WERI-Rb-1 (cell line): ENCODE measurements at regions not wholly inside any gene's neighbourhood (a gene's known extent, or its start where the extent isn't known, plus 50 kb on each side); places are given as distances from the start of the nearest gene placed in this dataset.

Source experiments
- DNase-seq: peaks from one replicate; pipeline ENCODE4 v3.0.0-alpha.2; 2020
- H3K27ac ChIP-seq: fragments of 250-450 bp; sonication (Bioruptor Pico); 2 replicates; pipeline ENCODE4 v1.5.1; 2020; ENCODE audit warnings: mild to moderate bottlenecking, moderate library complexity
- H3K27me3 ChIP-seq: fragments of 250-450 bp; sonication (Bioruptor Pico); 2 replicates; pipeline ENCODE4 v1.5.1; 2021; ENCODE audit warnings: mild to moderate bottlenecking, low read depth, moderate library complexity; ENCODE audit not compliant: insufficient read depth, severe bottlenecking
- H3K36me3 ChIP-seq: fragments of 250-450 bp; sonication (Bioruptor Pico); 2 replicates; pipeline ENCODE4 v1.5.1; 2020; ENCODE audit warnings: mild to moderate bottlenecking, moderate library complexity
- H3K4me3 ChIP-seq: 2 replicates; pipeline ENCODE4 v1.5.1; 2011; ENCODE audit warnings: low read depth, mild to moderate bottlenecking, control low read depth, low read length
- H3K9me3 ChIP-seq: fragments of 250-450 bp; sonication (Bioruptor Pico); 2 replicates; pipeline ENCODE4 v1.5.1; 2021; ENCODE audit warnings: mild to moderate bottlenecking, moderate library complexity; ENCODE audit not compliant: severe bottlenecking
- CTCF ChIP-seq: IDR thresholded peaks from 2 replicates; pipeline ENCODE4 v1.5.1; 2011; ENCODE audit warnings: low read depth, mild to moderate bottlenecking, control low read depth, inconsistent platforms, low read length

DNA sequence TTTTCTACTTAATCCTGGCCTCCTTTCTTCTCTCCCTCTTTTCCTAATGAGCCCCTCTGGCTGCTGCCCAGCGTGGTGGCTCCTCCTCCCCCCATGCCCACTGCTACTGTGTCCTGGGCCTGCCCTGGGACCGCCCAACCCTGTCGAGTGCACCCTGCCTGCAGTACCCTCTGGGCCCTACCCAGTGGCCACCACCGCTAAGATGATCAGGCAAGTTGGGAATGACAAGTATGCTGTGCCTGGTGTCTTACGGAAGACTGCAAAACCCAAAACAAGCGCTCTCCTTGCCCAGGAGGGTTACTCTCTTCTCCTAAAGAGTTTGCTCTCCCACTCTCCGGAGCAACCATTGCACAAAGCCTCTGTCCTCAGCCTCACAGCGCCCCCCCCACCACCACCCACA, 273.7 kb downstream of the SYK start:
- Histone ChIP-seq H3K9me3 (no peaks in the 10 kb centered on the region), H3K27me3 (no peaks in the 10 kb centered on the region), H3K27ac (no peak overlapping the region), H3K36me3 (no peaks in the 10 kb centered on the region), H3K4me3 (no peak overlapping the region)
- no peak for DNase-seq
- no peak for TF ChIP-seq CTCF

- TF ChIP-seq CTCF = no peak
- Histone ChIP-seq H3K9me3 (no peaks in the 10 kb centered on the region), H3K36me3 (no peaks in the 10 kb centered on the region), H3K27ac (no peak overlapping the region), H3K4me3 (no peak overlapping the region), H3K27me3 (no peaks in the 10 kb centered on the region)
- no peak for DNase-seq
Measured at GRCh38 chr9:91077624-91078368, 276.2 kb downstream of the SYK start.

- DNase-seq = no peak
- no peaks in the 10 kb centered on the region for H3K27me3 ChIP-seq
- TF ChIP-seq CTCF = no peak
- no peak overlapping the region for H3K27ac ChIP-seq
- H3K36me3 ChIP-seq = no peaks in the 10 kb centered on the region
- H3K4me3 ChIP-seq = no peak overlapping the region
- H3K9me3 ChIP-seq = no peaks in the 10 kb centered on the region
Measured at GRCh38 chr9:91078369-91078695, 276.7 kb downstream of the SYK start.

DNA sequence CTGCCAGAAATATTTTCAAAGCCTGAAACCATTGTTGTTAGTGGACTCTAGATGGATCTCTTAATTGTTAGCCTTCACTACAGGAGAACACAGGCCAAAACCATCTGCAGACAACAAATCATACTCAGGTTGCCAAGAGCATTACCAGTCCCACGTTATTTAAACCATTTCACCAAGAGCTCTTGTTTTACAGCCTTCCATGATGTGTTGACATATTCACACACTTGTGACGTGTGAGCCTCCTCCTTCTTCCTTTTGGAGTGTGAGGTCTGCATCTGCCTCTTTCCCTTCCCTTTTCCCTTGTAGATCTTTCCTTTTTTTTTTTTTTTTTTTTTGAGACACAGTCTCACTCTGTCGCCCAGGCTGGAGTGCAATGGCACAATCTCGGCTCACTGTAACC, 279.0 kb downstream of the AUH start:
- H3K4me3 ChIP-seq = no peak overlapping the region

DNA sequence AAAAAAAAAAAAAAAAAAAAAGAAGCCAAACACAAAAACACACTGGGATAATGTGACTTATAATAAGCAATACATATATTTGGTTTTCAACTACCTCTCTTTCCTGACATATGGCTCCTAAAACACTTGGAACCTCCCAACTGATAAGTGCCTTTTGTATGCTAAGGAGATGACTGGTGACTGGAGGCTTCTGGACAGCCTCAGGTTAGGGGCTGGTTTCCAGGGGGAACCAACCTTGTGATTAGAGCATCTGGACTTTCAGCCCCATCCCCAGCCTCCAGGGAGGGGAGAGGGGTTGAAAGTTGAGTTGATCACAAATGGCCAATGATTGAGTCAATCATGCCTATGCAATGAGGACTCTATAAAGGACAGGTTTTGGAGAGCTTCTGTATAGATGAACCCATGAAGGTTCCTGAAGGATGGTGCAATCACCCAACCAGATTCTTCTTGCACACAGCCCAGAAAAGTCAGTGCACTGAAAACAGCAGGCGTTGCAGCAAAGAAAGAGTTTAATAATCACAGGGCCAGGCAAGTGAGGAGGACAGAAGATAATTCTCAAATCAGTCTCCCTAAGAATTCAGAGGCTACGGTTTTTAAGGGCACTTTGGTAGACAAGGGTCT, 276.7 kb downstream of the AUH start:
- no peak for TF ChIP-seq CTCF

More for the DNA sequence above, 279.0 kb downstream of the AUH start:
- TF ChIP-seq CTCF = no peak
- no peak for DNase-seq
- Histone ChIP-seq H3K27me3 (no peaks in the 10 kb centered on the region), H3K9me3 (no peaks in the 10 kb centered on the region), H3K36me3 (no peaks in the 10 kb centered on the region), H3K27ac (no peak overlapping the region)

More for the DNA sequence above, 276.7 kb downstream of the AUH start:
- H3K27me3 ChIP-seq = no peaks in the 10 kb centered on the region
- DNase-seq = no peak
- no peaks in the 10 kb centered on the region for H3K9me3 ChIP-seq
- no peaks in the 10 kb centered on the region for H3K36me3 ChIP-seq
- H3K27ac ChIP-seq = no peak overlapping the region
- no peak overlapping the region for H3K4me3 ChIP-seq
